22Rv1 (cell line): ENCODE measurements at regions not wholly inside any gene's neighbourhood (a gene's known extent, or its start where the extent isn't known, plus 50 kb on each side); places are given as distances from the start of the nearest gene placed in this dataset.
"Not testable (repeated sequence)": the region's sequence is repeated elsewhere in the genome, so short reads cannot be mapped to it uniquely, and the experiment has no call there.

Source experiments
- CTCF ChIP-seq: fragments of 450-650 bp; IDR thresholded peaks from 2 replicates; pipeline ENCODE4 v1.5.1; 2017; ENCODE audit warnings: mild to moderate bottlenecking
- ZFX ChIP-seq: fragments of 450-650 bp; IDR thresholded peaks from 2 replicates; pipeline ENCODE4 v1.6.1; 2017; ENCODE audit warnings: antibody characterized with exemption, borderline replicate concordance

- not testable (repeated sequence) for TF ChIP-seq CTCF, ZFX
These were observed 1416.9 kb downstream of the SLITRK5 start for GRCh38 chr13:89088107-89088506.
